HCT116 (cell line): ENCODE measurements at regions not wholly inside any gene's neighbourhood (a gene's known extent, or its start where the extent isn't known, plus 50 kb on each side); places are given as distances from the start of the nearest gene placed in this dataset.

Experiments used
- ATAC-seq: fragments of 200-7000 bp; cut with Tn5 transposase; 2 replicates; pipeline ENCODE4 v1.9.1; 2020; ENCODE audit warnings: mild to moderate bottlenecking, moderate library complexity
- BruUV-seq: library from RNA; stranded (reverse); fragments of 400-500 nt; replicated peaks from 2 replicates; lab custom pipeline; 2021; lab: Mats Ljungman, UMichigan
- CTCF ChIA-PET: fragments of 300-600 bp; sonication (Branson Sonifier 250); formaldehyde crosslinking; loops from one replicate; lab custom pipeline; 2021; ENCODE audit warnings: antibody characterized with exemption; lab: Charles Lee
- POLR2A ChIA-PET: fragments of 300-600, 350-600 bp; sonication (Branson Sonifier 250); formaldehyde crosslinking; loops from one replicate; lab custom pipeline; 2021; ENCODE audit warnings: antibody characterized with exemption; lab: Charles Lee
- RAD21 ChIA-PET, 2 experiments: fragments of 300-600 bp; sonication (Branson Sonifier 250); formaldehyde crosslinking; loops; one replicate each; lab custom pipeline; 2023; ENCODE audit warnings: low total read pairs in 2 of 2; ENCODE audit not compliant: uncharacterized antibody in 2 of 2, unreplicated experiment in 2 of 2, low non-redundant PET in 1 of 2; lab: Charles Lee
- DNase-seq: peaks from one replicate; pipeline ENCODE4 v3.0.0-alpha.2; 2010; ENCODE audit warnings: low read depth, low spot score
- H2AFZ ChIP-seq: fragments of 200-600 bp; shearing (Covaris generic), sonication (generic); 2 replicates; pipeline ENCODE4 v1.6.1; 2017; ENCODE audit warnings: low read depth, mixed run types, mixed read lengths, antibody characterized with exemption, low read length; ENCODE audit not compliant: poor library complexity, severe bottlenecking
- H3K27ac ChIP-seq: 2 replicates; pipeline ENCODE4 v1.5.1; 2012; ENCODE audit warnings: low read depth, low read length
- H3K27me3 ChIP-seq: fragments of 200-600 bp; sonication (generic); 2 replicates; pipeline ENCODE4 v1.6.1; 2016; ENCODE audit warnings: mixed run types, low read length, mixed read lengths; ENCODE audit not compliant: insufficient read depth
- H3K36me3 ChIP-seq, 2 experiments: fragments of 200-500 bp in 1 of 2; fragments of 200-600 bp in 1 of 2; sonication (Bioruptor generic) in 1 of 2; sonication (generic) in 1 of 2; 2 replicates each; pipeline versions ENCODE4 v1.5.1 to v1.6.1; 2014 to 2016; ENCODE audit warnings: low read length in 2 of 2, inconsistent platforms in 1 of 2, mixed read lengths in 1 of 2, mixed run types in 1 of 2; ENCODE audit not compliant: insufficient read depth in 2 of 2, control insufficient read depth in 1 of 2
- H3K4me1 ChIP-seq, 2 experiments: fragments of 200-600 bp in 1 of 2; sonication (generic) in 1 of 2; 2 replicates each; pipeline versions ENCODE4 v1.5.1 to v1.6.1; 2012 to 2017; ENCODE audit warnings: low read length in 2 of 2, inconsistent platforms in 1 of 2, mild to moderate bottlenecking in 1 of 2, mixed read lengths in 1 of 2, mixed run types in 1 of 2, moderate library complexity in 1 of 2; ENCODE audit not compliant: insufficient read depth in 2 of 2, control insufficient read depth in 1 of 2
- H3K4me2 ChIP-seq: fragments of 200-600 bp; sonication (generic); 2 replicates; pipeline ENCODE4 v1.6.1; 2017; ENCODE audit warnings: mixed run types, low read length, mixed read lengths
- H3K4me3 ChIP-seq, 2 experiments: fragments of 200-600 bp in 1 of 2; sonication (generic) in 1 of 2; replicated peaks in 1 of 2; 2 replicates each; pipeline ENCODE4 v1.5.1; 2011 to 2016; ENCODE audit warnings: low read length in 2 of 2, control low read depth in 1 of 2, low read depth in 1 of 2, mild to moderate bottlenecking in 1 of 2, mixed read lengths in 1 of 2, mixed run types in 1 of 2
- H3K79me2 ChIP-seq: fragments of 200-600 bp; sonication (generic); 2 replicates; pipeline ENCODE4 v1.6.1; 2017; ENCODE audit warnings: mild to moderate bottlenecking, mixed run types, low read length, moderate library complexity, mixed read lengths; ENCODE audit not compliant: insufficient read depth
- H3K9ac ChIP-seq: fragments of 200-600 bp; sonication (generic); 2 replicates; pipeline ENCODE4 v1.6.1; 2016; ENCODE audit warnings: low read length, mixed read lengths
- H3K9me2 ChIP-seq: fragments of 200-600 bp; sonication (generic), shearing (Covaris generic); 2 replicates; pipeline ENCODE4 v1.6.1; 2017; ENCODE audit warnings: mixed run types, mild to moderate bottlenecking, moderate library complexity; ENCODE audit not compliant: insufficient read depth
- H3K9me3 ChIP-seq, 2 experiments: fragments of 200-500 bp in 1 of 2; fragments of 200-600 bp in 1 of 2; sonication (Bioruptor generic) in 1 of 2; sonication (generic) in 1 of 2; 2 replicates each; pipeline ENCODE4 v1.6.1; 2014 to 2017; ENCODE audit warnings: low read length in 2 of 2, mixed read lengths in 2 of 2, inconsistent platforms in 1 of 2, low read depth in 1 of 2, mild to moderate bottlenecking in 1 of 2, mixed run types in 1 of 2, moderate library complexity in 1 of 2; ENCODE audit not compliant: control insufficient read depth in 1 of 2, insufficient read depth in 1 of 2
- H4K20me1 ChIP-seq: fragments of 200-600 bp; sonication (generic), shearing (Covaris generic); 2 replicates; pipeline ENCODE4 v1.6.1; 2017; ENCODE audit warnings: mixed run types, mild to moderate bottlenecking, moderate library complexity; ENCODE audit not compliant: insufficient read depth
- CBX3 ChIP-seq: IDR thresholded peaks from 2 replicates; pipeline ENCODE4 v1.6.1; 2012; ENCODE audit warnings: low read depth
- ELF1 ChIP-seq: IDR thresholded peaks from 2 replicates; pipeline ENCODE4 v1.6.1; 2012; ENCODE audit warnings: low read depth, borderline replicate concordance
- EZH2 ChIP-seq: fragments of 200-600 bp; sonication (generic); IDR thresholded peaks from 2 replicates; pipeline ENCODE4 v1.6.1; 2017; ENCODE audit warnings: antibody characterized with exemption, mixed run types
- EZH2phosphoT487 ChIP-seq: fragments of 200-600 bp; IDR thresholded peaks from 2 replicates; pipeline ENCODE4 v1.6.1; 2018; ENCODE audit warnings: antibody characterized with exemption, borderline replicate concordance
- POLR2A ChIP-seq: IDR thresholded peaks from 2 replicates; pipeline ENCODE4 v1.7.0; 2011; ENCODE audit warnings: borderline replicate concordance; ENCODE audit not compliant: insufficient read depth, insufficient read length; ENCODE audit errors: extremely low read depth
- POLR2AphosphoS5 ChIP-seq: IDR thresholded peaks from 2 replicates; pipeline ENCODE4 v1.6.1; 2011; ENCODE audit warnings: mild to moderate bottlenecking, low read depth, low read length, moderate library complexity
- REST ChIP-seq: IDR thresholded peaks from 2 replicates; pipeline ENCODE4 v1.6.1; 2012; ENCODE audit warnings: low read depth
- SIN3A ChIP-seq: IDR thresholded peaks from 2 replicates; pipeline ENCODE4 v1.6.1; 2012; ENCODE audit warnings: low read depth
- SRF ChIP-seq: IDR thresholded peaks from 2 replicates; pipeline ENCODE4 v1.6.1; 2012; ENCODE audit warnings: low read depth
- TCF7L2 ChIP-seq: IDR thresholded peaks from 2 replicates; pipeline ENCODE4 v1.7.0; 2011; ENCODE audit warnings: borderline replicate concordance, inconsistent platforms; ENCODE audit not compliant: insufficient read depth, insufficient read length; ENCODE audit errors: extremely low read depth
- YY1 ChIP-seq: IDR thresholded peaks from 2 replicates; pipeline ENCODE4 v1.6.1; 2011; ENCODE audit warnings: low read length, low read depth, moderate library complexity, mild to moderate bottlenecking; ENCODE audit not compliant: insufficient replicate concordance; ENCODE audit errors: extremely low read depth
- ZBTB33 ChIP-seq: IDR thresholded peaks from 2 replicates; pipeline ENCODE4 v1.6.1; 2011; ENCODE audit warnings: mild to moderate bottlenecking, low read length, moderate library complexity; ENCODE audit not compliant: insufficient replicate concordance; ENCODE audit errors: extremely low read depth
- ZFX ChIP-seq: fragments of 450-650 bp; IDR thresholded peaks from 2 replicates; pipeline ENCODE4 v1.6.1; 2017
- intact Hi-C: fragments of 100-400 bp; cut with micrococcal nuclease; formaldehyde crosslinking; loops from 2 replicates; pipeline ENCODE4 v1.10.0; 2022
- TF ChIP-seq, protein P1 (sequence below): IDR thresholded peaks from 2 replicates; pipeline ENCODE4 v1.6.1; 2012
- TF ChIP-seq, protein P2 (sequence below): IDR thresholded peaks from 2 replicates; pipeline ENCODE4 v1.6.1; 2012
- TF ChIP-seq, protein P3 (sequence below), 3 experiments: fragments of 200-600 bp in 1 of 3; sonication (generic) in 1 of 3; IDR thresholded peaks in 2 of 3; conservative IDR thresholded peaks in 1 of 3; 2 replicates each; pipeline ENCODE4 v1.5.1; 2012 to 2017; ENCODE audit warnings: low read depth in 2 of 3, low read length in 2 of 3, antibody characterized with exemption in 1 of 3, borderline replicate concordance in 1 of 3, control low read depth in 1 of 3, mild to moderate bottlenecking in 1 of 3, mixed read lengths in 1 of 3, mixed run types in 1 of 3, moderate library complexity in 1 of 3; ENCODE audit not compliant: insufficient read depth in 1 of 3

DNA sequence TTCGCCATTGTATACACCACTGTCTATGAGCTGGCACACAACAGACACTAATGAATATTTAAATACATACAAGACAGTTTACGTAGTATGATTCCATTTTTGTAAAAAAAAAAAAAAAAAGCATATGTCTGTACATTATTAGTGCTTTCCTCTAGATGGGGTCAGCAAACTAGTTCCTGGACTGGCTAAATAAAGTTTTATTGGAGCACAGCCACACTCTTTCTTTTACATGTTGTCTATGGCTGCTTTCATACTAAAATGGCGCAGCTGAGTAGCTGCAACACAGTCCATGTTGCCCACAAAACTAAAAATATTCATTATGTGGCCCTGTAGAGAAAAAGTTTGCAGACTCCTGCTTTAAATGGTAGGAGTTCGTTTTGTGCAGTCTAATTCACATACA, 70.7 kb upstream of the FRMD4B start (continued):
- TF ChIP-seq REST = no peak
- TF ChIP-seq ZFX = no peak
- TF ChIP-seq, protein P1, sequence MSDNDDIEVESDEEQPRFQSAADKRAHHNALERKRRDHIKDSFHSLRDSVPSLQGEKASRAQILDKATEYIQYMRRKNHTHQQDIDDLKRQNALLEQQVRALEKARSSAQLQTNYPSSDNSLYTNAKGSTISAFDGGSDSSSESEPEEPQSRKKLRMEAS = no peak
- no peak for TF ChIP-seq SIN3A
- no peak for TF ChIP-seq EZH2phosphoT487

DNA sequence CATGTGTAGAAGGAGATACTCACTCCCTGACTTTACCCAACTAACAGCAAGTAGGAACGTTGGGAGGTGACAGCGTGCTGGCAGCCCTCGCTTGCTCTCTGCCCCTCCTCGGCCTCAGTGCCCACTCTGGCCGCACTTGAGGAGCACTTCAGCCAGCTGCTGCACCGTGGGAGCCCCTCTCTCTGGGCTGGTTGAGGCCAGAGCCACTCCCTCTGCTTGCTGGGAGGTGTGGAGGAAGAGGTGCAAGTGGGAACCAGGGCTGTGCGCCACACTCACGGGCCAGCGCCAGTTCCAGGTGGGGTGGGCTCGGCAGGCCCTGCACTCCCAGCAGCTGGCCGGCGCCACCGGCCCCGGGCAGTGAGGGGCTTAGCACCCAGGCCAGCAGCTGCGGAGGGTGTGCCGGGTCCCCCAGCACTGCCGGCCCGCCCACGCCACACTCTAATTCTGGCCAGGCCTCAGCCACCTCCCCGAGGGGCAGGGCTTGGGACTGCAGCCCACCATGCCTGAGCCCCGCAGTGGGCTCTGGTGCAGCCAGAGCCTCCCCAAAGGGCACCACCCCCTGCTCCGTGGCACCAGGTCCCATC, 68.4 kb upstream of the FRMD4B start:
- Histone ChIP-seq H3K79me2 (no peaks in the 10 kb centered on the region), H3K4me3 (no peak overlapping the region), H3K27ac (no peak overlapping the region), H3K9ac (no peak overlapping the region), H3K9me2 (no peaks in the 10 kb centered on the region), H4K20me1 (no peaks in the 10 kb centered on the region), H3K36me3 (no peaks in the 10 kb centered on the region), H2AFZ (no peak overlapping the region), H3K4me2 (no peak overlapping the region), H3K27me3 (no peaks in the 10 kb centered on the region), H3K9me3 (no peaks in the 10 kb centered on the region), H3K4me1 (no peaks in the 10 kb centered on the region)
- ChIA-PET RAD21 (no interaction called here), POLR2A (no interaction called here), CTCF (interaction anchor here (0.8 kb wide), 1 partner anchor 15 kb away, joined by 3 read pairs; no protein-coding TSS in a partner anchor)
- ATAC-seq (no peak), DNase-seq (no peak)
- intact Hi-C loops = loop anchor here (10.0 kb wide), 1 partner anchor 211 kb away; no protein-coding TSS in a partner anchor
- BruUV-seq = no TSS peak
- TF ChIP-seq EZH2phosphoT487 (no peak), ELF1 (no peak), SIN3A (no peak), SRF (no peak), CBX3 (no peak), YY1 (no peak), ZFX (no peak), POLR2A (no peak), TCF7L2 (no peak), POLR2AphosphoS5 (no peak), ZBTB33 (no peak), EZH2 (no peak)
- TF ChIP-seq, protein P2, sequence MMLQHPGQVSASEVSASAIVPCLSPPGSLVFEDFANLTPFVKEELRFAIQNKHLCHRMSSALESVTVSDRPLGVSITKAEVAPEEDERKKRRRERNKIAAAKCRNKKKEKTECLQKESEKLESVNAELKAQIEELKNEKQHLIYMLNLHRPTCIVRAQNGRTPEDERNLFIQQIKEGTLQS = no peak
- TF ChIP-seq, protein P1 = no peak
- TF ChIP-seq, protein P3, sequence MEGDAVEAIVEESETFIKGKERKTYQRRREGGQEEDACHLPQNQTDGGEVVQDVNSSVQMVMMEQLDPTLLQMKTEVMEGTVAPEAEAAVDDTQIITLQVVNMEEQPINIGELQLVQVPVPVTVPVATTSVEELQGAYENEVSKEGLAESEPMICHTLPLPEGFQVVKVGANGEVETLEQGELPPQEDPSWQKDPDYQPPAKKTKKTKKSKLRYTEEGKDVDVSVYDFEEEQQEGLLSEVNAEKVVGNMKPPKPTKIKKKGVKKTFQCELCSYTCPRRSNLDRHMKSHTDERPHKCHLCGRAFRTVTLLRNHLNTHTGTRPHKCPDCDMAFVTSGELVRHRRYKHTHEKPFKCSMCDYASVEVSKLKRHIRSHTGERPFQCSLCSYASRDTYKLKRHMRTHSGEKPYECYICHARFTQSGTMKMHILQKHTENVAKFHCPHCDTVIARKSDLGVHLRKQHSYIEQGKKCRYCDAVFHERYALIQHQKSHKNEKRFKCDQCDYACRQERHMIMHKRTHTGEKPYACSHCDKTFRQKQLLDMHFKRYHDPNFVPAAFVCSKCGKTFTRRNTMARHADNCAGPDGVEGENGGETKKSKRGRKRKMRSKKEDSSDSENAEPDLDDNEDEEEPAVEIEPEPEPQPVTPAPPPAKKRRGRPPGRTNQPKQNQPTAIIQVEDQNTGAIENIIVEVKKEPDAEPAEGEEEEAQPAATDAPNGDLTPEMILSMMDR (IDR thresholded peaks at IDR 0.05 in 2 of 3, conservative IDR thresholded peaks at IDR 0.05 in 1 of 3; ENCODE audit: borderline replicate concordance in 1 of 3, insufficient read depth in 1 of 3, low read depth in 2 of 3, low read length in 2 of 3) = no peak
